PC-3 (cell line): ENCODE measurements at regions not wholly inside any gene's neighbourhood (a gene's known extent, or its start where the extent isn't known, plus 50 kb on each side); places are given as distances from the start of the nearest gene placed in this dataset.

Experiments
- EZH2 ChIP-seq: fragments of 300-600 bp; sonication (generic); IDR thresholded peaks from one replicate; pipeline ENCODE4 v1.6.1; 2017; ENCODE audit warnings: antibody characterized with exemption, mild to moderate bottlenecking, low read length; ENCODE audit not compliant: unreplicated experiment
- EZH2phosphoT487 ChIP-seq: fragments of 300-600 bp; sonication (generic); IDR thresholded peaks from 2 replicates; pipeline ENCODE4 v1.6.1; 2018; ENCODE audit warnings: mild to moderate bottlenecking, antibody characterized with exemption, low read length, borderline replicate concordance
- TF ChIP-seq, protein P1 (sequence below): fragments of 300-600 bp; sonication (generic); conservative IDR thresholded peaks from 2 replicates; pipeline ENCODE4 v1.5.1; 2017; ENCODE audit warnings: antibody characterized with exemption, low read depth, mild to moderate bottlenecking, low read length

DNA sequence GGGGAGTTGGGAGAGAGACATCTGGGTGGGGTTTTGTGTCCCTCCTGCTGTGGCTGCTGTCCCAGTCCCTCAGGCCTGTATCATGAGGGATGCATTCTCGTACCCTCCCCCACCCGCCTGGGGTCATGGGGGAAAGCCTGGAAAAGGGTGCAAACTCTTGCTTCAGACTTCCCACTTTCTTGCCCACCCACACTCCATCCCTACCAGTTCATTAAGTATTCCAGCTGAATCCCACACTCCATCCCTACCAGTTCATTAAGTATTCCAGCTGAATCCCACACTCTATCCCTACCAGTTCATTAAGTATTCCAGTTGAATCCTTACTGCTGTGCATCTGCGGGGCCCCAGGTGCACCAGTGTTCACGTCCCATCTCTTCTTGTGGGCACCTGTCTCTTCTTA is 116.3 kb downstream of the ACAA2 start:
- TF ChIP-seq, protein P1, sequence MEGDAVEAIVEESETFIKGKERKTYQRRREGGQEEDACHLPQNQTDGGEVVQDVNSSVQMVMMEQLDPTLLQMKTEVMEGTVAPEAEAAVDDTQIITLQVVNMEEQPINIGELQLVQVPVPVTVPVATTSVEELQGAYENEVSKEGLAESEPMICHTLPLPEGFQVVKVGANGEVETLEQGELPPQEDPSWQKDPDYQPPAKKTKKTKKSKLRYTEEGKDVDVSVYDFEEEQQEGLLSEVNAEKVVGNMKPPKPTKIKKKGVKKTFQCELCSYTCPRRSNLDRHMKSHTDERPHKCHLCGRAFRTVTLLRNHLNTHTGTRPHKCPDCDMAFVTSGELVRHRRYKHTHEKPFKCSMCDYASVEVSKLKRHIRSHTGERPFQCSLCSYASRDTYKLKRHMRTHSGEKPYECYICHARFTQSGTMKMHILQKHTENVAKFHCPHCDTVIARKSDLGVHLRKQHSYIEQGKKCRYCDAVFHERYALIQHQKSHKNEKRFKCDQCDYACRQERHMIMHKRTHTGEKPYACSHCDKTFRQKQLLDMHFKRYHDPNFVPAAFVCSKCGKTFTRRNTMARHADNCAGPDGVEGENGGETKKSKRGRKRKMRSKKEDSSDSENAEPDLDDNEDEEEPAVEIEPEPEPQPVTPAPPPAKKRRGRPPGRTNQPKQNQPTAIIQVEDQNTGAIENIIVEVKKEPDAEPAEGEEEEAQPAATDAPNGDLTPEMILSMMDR, result no peak
- TF ChIP-seq EZH2, result no peak
- TF ChIP-seq EZH2phosphoT487, result no peak
